ENCODE measurements at regions not wholly inside any gene's neighbourhood (a gene's known extent, or its start where the extent isn't known, plus 50 kb on each side); places are given as distances from the start of the nearest gene placed in this dataset.

DNA sequence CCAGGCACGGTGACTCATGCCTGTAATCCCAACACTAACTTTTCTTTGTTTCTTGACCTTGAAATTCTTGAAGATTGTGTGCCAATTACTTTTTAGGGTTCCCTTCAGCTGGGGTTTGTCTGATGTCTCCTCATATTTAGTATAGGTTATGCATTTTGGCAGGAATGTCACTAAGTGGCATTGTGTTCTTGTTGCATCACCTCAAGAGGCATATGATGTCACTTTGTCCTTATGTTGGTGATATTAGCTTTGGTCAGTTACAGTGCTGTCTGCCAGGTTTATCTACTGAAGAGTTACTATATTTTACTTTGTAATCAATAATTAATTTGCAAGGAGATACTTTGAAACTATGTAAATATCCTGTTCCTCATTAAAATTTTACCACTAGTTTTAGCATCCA is 61.0 kb upstream of the BTG1 start:
- TF ChIP-seq POLR2A (IDR thresholded peaks at IDR 0.05; ENCODE audit: low read depth, low read length), result no peak
- no peak for TF ChIP-seq TAF1 (IDR thresholded peaks at IDR 0.05; ENCODE audit: borderline replicate concordance, low read depth, low read length)
- TF ChIP-seq POLR2AphosphoS5 (IDR thresholded peaks at IDR 0.05; ENCODE audit: low read depth, low read length), result no peak
